CD14-positive monocyte (primary cell): ENCODE measurements at regions not wholly inside any gene's neighbourhood (a gene's known extent, or its start where the extent isn't known, plus 50 kb on each side); places are given as distances from the start of the nearest gene placed in this dataset.

Experiments used
- DNase-seq, 3 donors: peaks; one replicate each; pipeline ENCODE4 v3.0.0-alpha.2; 2011 to 2022
- H2AFZ ChIP-seq: 2 replicates; pipeline ENCODE4 v1.6.0; 2012; ENCODE audit warnings: mild to moderate bottlenecking, low read depth, low read length, inconsistent platforms; ENCODE audit not compliant: insufficient read depth, poor library complexity, severe bottlenecking
- H3K27ac ChIP-seq, 2 donors: 1 replicate in 1 of 2; 2 replicates in 1 of 2; pipeline ENCODE4 v1.5.1; 2012 to 2013; ENCODE audit warnings: low read length in 2 of 2, control low read depth in 1 of 2, inconsistent platforms in 1 of 2, low read depth in 1 of 2, mild to moderate bottlenecking in 1 of 2
- H3K27me3 ChIP-seq, 2 donors: one replicate each; pipeline versions ENCODE4 v1.6.0 to v1.6.1; 2011 to 2013; ENCODE audit warnings: low read length in 2 of 2; ENCODE audit not compliant: control insufficient read depth in 2 of 2, insufficient read depth in 2 of 2
- H3K36me3 ChIP-seq, 2 donors: replicated peaks in 1 of 2; 1 replicate in 1 of 2; 2 replicates in 1 of 2; pipeline versions ENCODE4 v1.5.1 to v1.6.1; 2012 to 2013; ENCODE audit warnings: low read length in 2 of 2, control low read depth in 1 of 2, inconsistent platforms in 1 of 2, mild to moderate bottlenecking in 1 of 2; ENCODE audit not compliant: insufficient read depth in 2 of 2, control insufficient read depth in 1 of 2
- H3K4me1 ChIP-seq, 2 donors: 1 replicate in 1 of 2; 2 replicates in 1 of 2; pipeline versions ENCODE4 v1.5.1 to v1.6.1; 2012 to 2013; ENCODE audit warnings: low read length in 2 of 2, control low read depth in 1 of 2, inconsistent platforms in 1 of 2, mild to moderate bottlenecking in 1 of 2, moderate library complexity in 1 of 2; ENCODE audit not compliant: insufficient read depth in 2 of 2, control insufficient read depth in 1 of 2
- H3K4me2 ChIP-seq: replicated peaks from 2 replicates; pipeline ENCODE3; 2012; ENCODE audit warnings: low read length, moderate library complexity, mild to moderate bottlenecking; ENCODE audit not compliant: poor library complexity, severe bottlenecking; ENCODE audit errors: extremely low read depth
- H3K4me3 ChIP-seq, 3 experiments: fragments of 200-600 bp in 1 of 3; sonication (generic) in 1 of 3; replicated peaks in 1 of 3; 1 replicate in 2 of 3; 2 replicates in 1 of 3; pipeline ENCODE4 v1.5.1; 2011 to 2013; ENCODE audit warnings: low read length in 3 of 3, mild to moderate bottlenecking in 3 of 3, control low read depth in 2 of 3, low read depth in 2 of 3, inconsistent platforms in 1 of 3, moderate library complexity in 1 of 3
- H3K79me2 ChIP-seq: 2 replicates; pipeline ENCODE4 v1.6.0; 2012; ENCODE audit warnings: mild to moderate bottlenecking, control low read depth, inconsistent platforms, low read length, moderate library complexity; ENCODE audit not compliant: insufficient read depth
- H3K9ac ChIP-seq: 2 replicates; pipeline ENCODE4 v1.6.0; 2017; ENCODE audit warnings: low read length, mild to moderate bottlenecking; ENCODE audit not compliant: insufficient read depth, poor library complexity, severe bottlenecking
- H3K9me3 ChIP-seq, 2 donors: replicated peaks in 1 of 2; 1 replicate in 1 of 2; 2 replicates in 1 of 2; pipeline versions ENCODE4 v1.5.1 to v1.6.1; 2012 to 2013; ENCODE audit warnings: low read length in 2 of 2, control low read depth in 1 of 2; ENCODE audit not compliant: control insufficient read depth in 1 of 2, insufficient read depth in 1 of 2
- H4K20me1 ChIP-seq: 2 replicates; pipeline ENCODE4 v1.6.0; 2012; ENCODE audit warnings: mild to moderate bottlenecking, low read length, control low read depth, moderate library complexity; ENCODE audit not compliant: insufficient read depth
- H3K27ac Mint-ChIP-seq, 7 donors: one replicate each; pipeline ENCODE4 v1.8.0; 2020; ENCODE audit warnings: mild to moderate bottlenecking in 7 of 7, mixed read lengths in 7 of 7, moderate library complexity in 6 of 7, inconsistent platforms in 2 of 7
- H3K27me3 Mint-ChIP-seq, 3 donors: one replicate each; pipeline ENCODE4 v1.8.0; 2021 to 2022; ENCODE audit warnings: low read depth in 3 of 3, mild to moderate bottlenecking in 3 of 3, mixed read lengths in 3 of 3, moderate library complexity in 3 of 3, inconsistent platforms in 1 of 3
- H3K36me3 Mint-ChIP-seq, 2 donors: one replicate each; pipeline ENCODE4 v1.8.0; 2020; ENCODE audit warnings: mixed read lengths in 2 of 2, inconsistent platforms in 1 of 2, mild to moderate bottlenecking in 1 of 2
- H3K4me1 Mint-ChIP-seq: one replicate; pipeline ENCODE4 v1.8.0; 2020; ENCODE audit warnings: mild to moderate bottlenecking, mixed read lengths
- H3K4me3 Mint-ChIP-seq, 2 donors: one replicate each; pipeline ENCODE4 v1.8.0; 2020; ENCODE audit warnings: mild to moderate bottlenecking in 2 of 2, mixed read lengths in 2 of 2, moderate library complexity in 1 of 2
- H3K9me3 Mint-ChIP-seq, 7 donors: one replicate each; pipeline ENCODE4 v1.8.0; 2020 to 2022; ENCODE audit warnings: mixed read lengths in 7 of 7, mild to moderate bottlenecking in 6 of 7, moderate library complexity in 6 of 7, inconsistent platforms in 2 of 7
- WGBS: methylation state at CpG from one replicate; pipeline ENCODE4 v1.1.5; 2013; ENCODE audit warnings: missing lambda C conversion rate; ENCODE audit not compliant: insufficient coverage; 5-methylcytosine and 5-hydroxymethylcytosine counted together
- intact Hi-C, 2 donors: fragments of 100-400 bp; cut with micrococcal nuclease; formaldehyde crosslinking; loops; one replicate each; pipeline versions ENCODE4 v1.15.0 to v1.15.1; 2023
- TF ChIP-seq, protein P1 (sequence below): fragments of 200-600 bp; IDR thresholded peaks from one replicate; pipeline ENCODE4 v1.8.0; 2022; ENCODE audit warnings: antibody characterized with exemption, mild to moderate bottlenecking

DNA sequence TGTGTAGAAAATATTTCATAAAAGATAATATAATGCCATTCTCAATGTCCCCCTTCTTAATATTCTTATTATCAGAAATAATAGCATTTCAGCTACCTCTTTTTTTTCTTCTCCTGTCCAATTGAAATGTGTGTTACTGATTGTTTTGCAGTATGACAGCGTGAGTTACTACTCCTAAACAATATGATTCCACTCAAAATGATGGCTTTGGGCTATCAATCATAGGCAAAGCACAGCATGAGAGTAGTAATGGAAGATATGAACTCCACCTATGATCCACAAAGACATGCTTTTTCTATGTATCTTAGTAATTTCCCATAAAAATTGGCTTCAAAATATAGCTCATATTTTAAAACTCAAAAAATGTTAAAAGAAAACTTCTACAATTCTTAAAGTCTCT is 867.3 kb upstream of the NUDT12 start:
- Histone ChIP-seq H3K9ac (no peak overlapping the region), H3K27ac (no peak overlapping the region), H3K79me2 (no peaks in the 10 kb centered on the region), H3K4me1 (no peaks in the 10 kb centered on the region), H2AFZ (no peak overlapping the region), H3K27me3 (no peaks in the 10 kb centered on the region), H3K4me2 (no peak overlapping the region), H3K4me3 (no peak overlapping the region), H3K36me3 (no peaks in the 10 kb centered on the region), H3K9me3 (no peaks in the 10 kb centered on the region), H4K20me1 (no peaks in the 10 kb centered on the region)
- no peak overlapping the region for H3K27ac Mint-ChIP-seq
- no peaks in the 10 kb centered on the region for H3K4me1 Mint-ChIP-seq
- no peaks in the 10 kb centered on the region for H3K36me3 Mint-ChIP-seq
- no peak for DNase-seq
- TF ChIP-seq, protein P1, sequence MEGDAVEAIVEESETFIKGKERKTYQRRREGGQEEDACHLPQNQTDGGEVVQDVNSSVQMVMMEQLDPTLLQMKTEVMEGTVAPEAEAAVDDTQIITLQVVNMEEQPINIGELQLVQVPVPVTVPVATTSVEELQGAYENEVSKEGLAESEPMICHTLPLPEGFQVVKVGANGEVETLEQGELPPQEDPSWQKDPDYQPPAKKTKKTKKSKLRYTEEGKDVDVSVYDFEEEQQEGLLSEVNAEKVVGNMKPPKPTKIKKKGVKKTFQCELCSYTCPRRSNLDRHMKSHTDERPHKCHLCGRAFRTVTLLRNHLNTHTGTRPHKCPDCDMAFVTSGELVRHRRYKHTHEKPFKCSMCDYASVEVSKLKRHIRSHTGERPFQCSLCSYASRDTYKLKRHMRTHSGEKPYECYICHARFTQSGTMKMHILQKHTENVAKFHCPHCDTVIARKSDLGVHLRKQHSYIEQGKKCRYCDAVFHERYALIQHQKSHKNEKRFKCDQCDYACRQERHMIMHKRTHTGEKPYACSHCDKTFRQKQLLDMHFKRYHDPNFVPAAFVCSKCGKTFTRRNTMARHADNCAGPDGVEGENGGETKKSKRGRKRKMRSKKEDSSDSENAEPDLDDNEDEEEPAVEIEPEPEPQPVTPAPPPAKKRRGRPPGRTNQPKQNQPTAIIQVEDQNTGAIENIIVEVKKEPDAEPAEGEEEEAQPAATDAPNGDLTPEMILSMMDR: no peak
- no peaks in the 10 kb centered on the region for H3K27me3 Mint-ChIP-seq
- no CpG with 5 or more reads among the region's 1 CpG for whole genome bisulfite sequencing
- no peak overlapping the region for H3K4me3 Mint-ChIP-seq
- no peaks in the 10 kb centered on the region for H3K9me3 Mint-ChIP-seq
- intact Hi-C loops: no loop called here

DNA sequence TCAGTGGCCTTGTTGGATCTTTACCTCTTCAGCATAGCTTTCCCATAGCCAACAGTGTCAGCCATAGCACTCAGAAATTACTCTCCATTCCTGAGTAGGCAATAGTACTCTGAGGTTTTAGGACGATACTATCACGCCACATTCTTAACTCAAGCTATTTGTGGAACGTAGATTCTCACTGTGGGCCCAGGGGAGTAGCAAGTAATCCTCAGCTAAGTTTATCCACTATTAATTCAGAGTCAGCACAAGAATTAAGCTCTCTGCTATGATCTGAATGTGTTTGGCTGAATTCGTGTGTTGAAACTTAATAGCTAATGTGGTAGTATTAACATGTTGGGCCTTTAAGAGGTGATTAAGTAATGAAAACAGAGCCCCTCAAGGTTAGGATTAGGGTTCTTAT is 858.8 kb upstream of the NUDT12 start:
- no peaks in the 10 kb centered on the region for H3K36me3 Mint-ChIP-seq
- H3K4me3 Mint-ChIP-seq: no peak overlapping the region
- Histone ChIP-seq H3K36me3 (no peaks in the 10 kb centered on the region), H3K79me2 (no peaks in the 10 kb centered on the region), H3K4me3 (no peak overlapping the region), H4K20me1 (no peaks in the 10 kb centered on the region), H3K9ac (no peak overlapping the region), H3K4me2 (no peak overlapping the region), H3K4me1 (no peaks in the 10 kb centered on the region), H3K27ac (no peak overlapping the region), H3K9me3 (no peaks in the 10 kb centered on the region), H3K27me3 (no peaks in the 10 kb centered on the region), H2AFZ (no peak overlapping the region)
- TF ChIP-seq, protein P1: no peak
- no peak for DNase-seq
- H3K27me3 Mint-ChIP-seq: no peaks in the 10 kb centered on the region
- intact Hi-C loops: no loop called here
- no peak overlapping the region for H3K27ac Mint-ChIP-seq
- H3K4me1 Mint-ChIP-seq: no peaks in the 10 kb centered on the region
- no CpG with 5 or more reads among the region's 4 CpGs for WGBS
- peaks cover 0 to 2% (median 0%) of the 10 kb centered on the region in 7 donors for H3K9me3 Mint-ChIP-seq
